Hepatocyte (in vitro differentiated cells): ENCODE measurements at regions not wholly inside any gene's neighbourhood (a gene's known extent, or its start where the extent isn't known, plus 50 kb on each side); places are given as distances from the start of the nearest gene placed in this dataset.

Experiments used
- EZH2 ChIP-seq: fragments of 200-600 bp; sonication (generic); IDR thresholded peaks from 2 replicates; pipeline ENCODE4 v1.6.1; 2016; ENCODE audit warnings: antibody characterized with exemption, mild to moderate bottlenecking, borderline replicate concordance
- EZH2phosphoT487 ChIP-seq: fragments of 200-600 bp; sonication (generic); IDR thresholded peaks from one replicate; pipeline ENCODE4 v1.6.1; 2018; ENCODE audit warnings: antibody characterized with exemption, mild to moderate bottlenecking, low read depth, moderate library complexity; ENCODE audit not compliant: unreplicated experiment, severe bottlenecking
- TF ChIP-seq, protein P1 (sequence below): fragments of 200-600 bp; sonication (generic); IDR thresholded peaks from 2 replicates; pipeline ENCODE4 v1.5.1; 2016; ENCODE audit warnings: antibody characterized with exemption, mild to moderate bottlenecking; ENCODE audit not compliant: poor library complexity

GRCh38 chr18:66107546-66107945, 356.7 kb downstream of the CDH7 start:
- TF ChIP-seq EZH2phosphoT487 (no peak), EZH2 (no peak)
- TF ChIP-seq, protein P1, sequence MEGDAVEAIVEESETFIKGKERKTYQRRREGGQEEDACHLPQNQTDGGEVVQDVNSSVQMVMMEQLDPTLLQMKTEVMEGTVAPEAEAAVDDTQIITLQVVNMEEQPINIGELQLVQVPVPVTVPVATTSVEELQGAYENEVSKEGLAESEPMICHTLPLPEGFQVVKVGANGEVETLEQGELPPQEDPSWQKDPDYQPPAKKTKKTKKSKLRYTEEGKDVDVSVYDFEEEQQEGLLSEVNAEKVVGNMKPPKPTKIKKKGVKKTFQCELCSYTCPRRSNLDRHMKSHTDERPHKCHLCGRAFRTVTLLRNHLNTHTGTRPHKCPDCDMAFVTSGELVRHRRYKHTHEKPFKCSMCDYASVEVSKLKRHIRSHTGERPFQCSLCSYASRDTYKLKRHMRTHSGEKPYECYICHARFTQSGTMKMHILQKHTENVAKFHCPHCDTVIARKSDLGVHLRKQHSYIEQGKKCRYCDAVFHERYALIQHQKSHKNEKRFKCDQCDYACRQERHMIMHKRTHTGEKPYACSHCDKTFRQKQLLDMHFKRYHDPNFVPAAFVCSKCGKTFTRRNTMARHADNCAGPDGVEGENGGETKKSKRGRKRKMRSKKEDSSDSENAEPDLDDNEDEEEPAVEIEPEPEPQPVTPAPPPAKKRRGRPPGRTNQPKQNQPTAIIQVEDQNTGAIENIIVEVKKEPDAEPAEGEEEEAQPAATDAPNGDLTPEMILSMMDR: no peak
